HG03354 (cell line): ENCODE measurements at regions not wholly inside any gene's neighbourhood (a gene's known extent, or its start where the extent isn't known, plus 50 kb on each side); places are given as distances from the start of the nearest gene placed in this dataset.
"Not testable (repeated sequence)": the region's sequence is repeated elsewhere in the genome, so short reads cannot be mapped to it uniquely, and the experiment has no call there.

ENCODE experiments used
- ATAC-seq: cut with Tn5 transposase; IDR thresholded peaks from one replicate; pipeline ENCODE4 v1.9.1; 2021; ENCODE audit warnings: mild to moderate bottlenecking; ENCODE audit not compliant: unreplicated experiment, poor library complexity, severe bottlenecking

DNA sequence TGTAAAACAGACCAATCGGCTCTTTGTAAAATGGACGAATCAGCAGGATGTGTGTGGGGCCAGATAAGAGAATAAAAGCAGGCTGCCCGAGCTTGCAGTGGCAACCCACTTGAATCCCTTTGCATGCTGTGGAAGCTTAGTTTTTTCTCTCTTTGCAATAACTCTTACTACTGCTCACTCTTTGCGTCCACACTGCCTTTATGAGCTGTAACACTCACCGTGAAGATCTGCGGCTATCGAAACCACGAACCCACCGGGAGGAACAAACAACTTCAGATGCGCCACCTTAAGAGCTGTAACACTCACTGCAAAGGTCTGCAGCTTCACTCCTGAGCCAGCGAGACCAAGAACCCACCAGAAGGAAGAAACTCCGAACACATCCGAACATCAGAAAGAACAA lies 722.7 kb downstream of the DIAPH3 start:
- not testable (repeated sequence) for ATAC-seq

- no peak for ATAC-seq
These were observed 722.0 kb downstream of the DIAPH3 start for GRCh38 chr13:59441596-59442280.

GRCh38 chr13:59442461-59442860 lies 721.3 kb downstream of the DIAPH3 start:
- no peak for ATAC-seq

DNA sequence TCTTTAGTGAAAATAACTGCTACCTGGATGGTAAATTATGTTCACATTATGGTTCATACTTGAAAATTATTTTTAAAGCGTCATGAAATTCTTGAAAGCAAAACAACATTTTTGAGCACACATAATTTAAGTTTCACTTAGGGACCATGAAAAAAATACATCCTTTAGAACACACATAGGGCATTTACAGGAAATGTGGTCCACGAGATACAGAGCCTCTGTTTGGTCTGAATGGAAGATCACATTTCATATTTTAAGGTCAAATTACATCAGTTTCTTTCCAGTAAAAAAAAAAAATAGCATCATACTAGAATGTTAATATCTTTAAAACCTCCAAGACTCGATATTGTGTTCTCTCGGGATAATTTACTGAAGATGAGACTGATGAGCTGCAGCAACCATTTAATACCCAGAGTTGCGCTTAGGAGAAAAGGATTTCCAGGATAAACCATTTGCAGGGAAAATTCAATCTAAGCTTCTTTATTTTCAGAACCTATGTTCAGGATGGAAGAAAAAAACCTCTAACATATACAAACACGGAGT lies 720.7 kb downstream of the DIAPH3 start:
- ATAC-seq = no peak

GRCh38 chr13:59444210-59444857 lies 719.4 kb downstream of the DIAPH3 start:
- ATAC-seq = no peak

DNA sequence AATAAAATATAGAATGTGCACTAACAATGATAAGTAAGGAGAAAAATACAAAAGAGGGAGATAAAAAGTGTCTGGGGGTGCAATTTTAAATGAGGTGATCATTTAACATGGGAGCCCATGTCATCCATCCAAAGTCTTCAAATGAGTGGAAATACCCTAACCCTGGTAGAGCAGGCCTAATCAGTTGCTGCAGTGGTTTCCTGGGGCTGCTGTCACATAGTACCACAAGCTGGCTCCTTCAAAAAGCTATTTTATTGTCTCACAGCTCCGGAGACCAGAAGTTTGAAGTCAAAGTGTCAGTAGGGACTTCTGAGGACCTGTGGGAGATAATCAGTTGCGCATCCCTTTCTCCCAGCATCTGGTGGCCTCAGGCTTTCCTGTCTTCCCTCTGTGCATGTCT lies 717.9 kb downstream of the DIAPH3 start:
- no peak for ATAC-seq

DNA sequence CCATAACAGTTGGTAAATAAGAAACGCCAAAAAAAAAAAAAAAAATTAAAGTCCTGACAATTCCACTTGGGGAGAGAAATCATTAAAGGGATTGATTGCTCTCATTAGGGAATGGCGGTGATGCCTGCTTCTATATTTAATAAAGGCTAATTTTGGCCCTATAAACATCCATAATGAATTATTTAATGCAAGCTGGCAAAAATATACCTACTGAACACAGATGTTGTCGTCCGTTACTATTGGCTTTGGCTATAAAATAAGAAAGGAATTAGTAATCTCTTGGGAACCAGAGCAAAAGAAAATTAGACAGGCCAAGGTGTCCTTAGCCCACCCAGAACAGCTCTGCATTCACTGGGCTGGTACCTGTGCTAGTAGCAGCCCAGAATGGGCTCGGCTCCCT lies 717.3 kb downstream of the DIAPH3 start:
- ATAC-seq = no peak

- no peak for ATAC-seq
These were observed 716.7 kb downstream of the DIAPH3 start for GRCh38 chr13:59447031-59447430.

DNA sequence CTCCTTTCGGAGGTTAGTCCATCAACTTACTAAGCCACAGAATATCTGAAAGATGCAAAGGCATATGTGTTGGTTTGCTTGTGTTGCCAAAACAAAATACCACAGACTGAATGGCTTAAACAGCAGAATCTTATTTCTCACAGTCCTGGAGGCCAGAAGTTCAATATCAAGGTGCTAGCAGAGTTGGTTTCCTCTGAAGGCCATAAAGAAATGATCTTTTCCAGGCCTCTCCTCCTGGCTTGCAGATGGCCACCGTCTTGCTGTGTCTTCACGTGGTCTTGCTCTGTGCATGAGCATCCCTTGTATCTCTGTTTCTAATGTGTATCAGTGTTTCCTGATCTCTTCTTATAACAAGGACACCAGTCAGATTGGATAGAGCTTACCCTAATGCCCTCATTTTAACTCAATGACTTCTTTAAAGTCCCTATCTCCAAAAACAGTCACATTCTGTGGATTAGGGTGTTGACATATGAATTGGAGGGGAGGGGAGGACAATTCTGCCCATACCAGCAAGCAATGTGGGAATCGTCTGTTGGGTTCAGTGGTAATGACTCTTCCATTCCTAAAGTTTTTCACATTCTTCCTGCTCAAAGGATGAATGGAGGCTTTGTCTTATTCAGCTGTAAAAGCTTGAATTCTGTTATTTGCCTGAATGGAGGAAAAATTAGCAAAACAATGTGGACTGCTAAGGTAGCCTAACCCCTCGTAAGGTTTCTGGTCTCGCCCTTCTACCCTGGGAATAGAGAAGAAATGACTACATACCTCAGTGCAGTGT lies 715.7 kb downstream of the DIAPH3 start:
- no peak for ATAC-seq

DNA sequence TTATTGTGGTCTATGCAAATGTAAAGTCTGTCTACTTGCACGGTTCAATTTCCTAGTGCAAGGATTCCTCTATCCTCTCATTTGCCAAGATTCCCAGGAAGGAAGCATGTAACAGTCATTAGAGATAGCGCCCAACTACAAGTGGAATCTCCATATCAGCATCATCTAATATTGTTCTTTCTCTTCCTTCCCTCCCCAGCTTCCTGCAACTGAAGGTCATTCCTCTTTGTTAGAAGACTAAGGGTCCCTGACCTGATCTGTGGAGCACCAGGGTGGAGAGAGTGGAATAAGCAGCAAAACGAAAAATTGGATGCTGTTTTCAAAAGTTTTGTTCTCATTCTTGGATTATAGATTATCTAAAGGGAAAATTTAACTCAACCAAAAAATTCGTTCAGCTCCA lies 714.0 kb downstream of the DIAPH3 start:
- ATAC-seq = no peak

DNA sequence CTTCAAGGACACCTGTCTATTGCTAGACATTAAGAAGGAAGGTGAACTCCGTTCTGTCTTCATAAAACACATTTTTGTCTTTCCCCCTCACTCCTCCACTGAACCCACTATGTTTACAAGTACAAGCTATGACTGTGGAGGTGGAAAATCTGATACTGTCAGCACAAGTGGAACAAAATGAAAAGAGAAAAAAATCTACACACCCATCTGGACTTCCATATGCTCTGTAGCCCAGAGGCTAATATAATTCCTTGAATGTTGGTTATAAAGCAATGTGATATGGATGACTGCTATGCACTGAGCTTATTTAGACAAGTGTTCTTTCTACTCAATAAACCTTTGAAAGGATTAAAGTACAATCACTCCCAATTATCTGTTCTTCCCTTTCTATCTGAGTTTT lies 713.5 kb downstream of the DIAPH3 start:
- no peak for ATAC-seq

DNA sequence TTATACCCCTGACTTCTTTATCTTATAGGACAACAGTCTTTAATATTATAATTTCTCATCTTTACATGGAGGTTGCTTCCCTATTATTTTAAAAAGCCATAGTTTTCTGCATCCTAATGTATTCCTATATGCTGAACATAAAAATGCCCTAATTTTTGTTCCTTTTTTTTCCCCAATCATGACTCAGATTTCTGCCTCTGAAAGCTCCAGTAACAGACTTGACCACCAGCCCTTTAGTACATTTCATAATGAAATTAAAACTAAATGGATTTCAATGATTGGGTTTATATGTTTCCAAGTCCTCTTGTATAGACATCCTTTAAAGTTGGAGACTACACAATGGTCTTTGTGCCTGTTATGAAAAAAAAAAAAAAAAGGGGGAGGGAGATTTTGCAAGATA lies 712.5 kb downstream of the DIAPH3 start:
- no peak for ATAC-seq

DNA sequence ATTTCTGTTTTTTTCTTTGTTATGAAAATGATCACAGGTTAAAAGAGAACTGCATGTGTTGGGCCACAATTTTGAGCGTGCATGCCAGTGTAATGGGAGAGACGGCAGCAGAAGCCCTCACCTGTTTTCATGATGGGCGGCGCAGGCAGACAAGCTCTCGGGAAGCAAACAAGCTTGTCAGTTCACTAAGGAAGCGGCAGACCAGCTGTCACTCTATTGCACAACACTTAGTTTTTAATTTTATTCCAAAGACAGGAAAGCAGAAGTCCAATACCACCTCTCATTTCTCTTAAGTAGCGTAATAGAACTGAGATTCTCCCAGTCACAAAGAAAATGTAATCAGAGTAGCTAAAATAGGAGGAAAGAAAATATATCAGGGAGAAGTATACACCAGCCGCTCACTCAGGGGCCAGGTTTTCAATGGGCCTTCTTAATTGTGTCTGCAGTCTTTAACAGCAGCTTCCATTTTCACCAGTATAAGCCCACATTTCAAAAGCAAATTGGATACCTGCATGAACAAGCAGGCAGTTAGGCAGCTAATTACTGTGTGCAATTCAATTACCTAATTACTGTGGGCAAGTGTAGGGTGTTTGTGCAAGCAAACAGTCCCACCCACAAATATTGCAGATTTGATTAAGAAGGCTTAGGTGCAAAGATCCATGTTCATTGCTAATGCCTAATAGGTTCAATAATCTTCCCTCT lies 711.4 kb downstream of the DIAPH3 start:
- ATAC-seq = no peak

DNA sequence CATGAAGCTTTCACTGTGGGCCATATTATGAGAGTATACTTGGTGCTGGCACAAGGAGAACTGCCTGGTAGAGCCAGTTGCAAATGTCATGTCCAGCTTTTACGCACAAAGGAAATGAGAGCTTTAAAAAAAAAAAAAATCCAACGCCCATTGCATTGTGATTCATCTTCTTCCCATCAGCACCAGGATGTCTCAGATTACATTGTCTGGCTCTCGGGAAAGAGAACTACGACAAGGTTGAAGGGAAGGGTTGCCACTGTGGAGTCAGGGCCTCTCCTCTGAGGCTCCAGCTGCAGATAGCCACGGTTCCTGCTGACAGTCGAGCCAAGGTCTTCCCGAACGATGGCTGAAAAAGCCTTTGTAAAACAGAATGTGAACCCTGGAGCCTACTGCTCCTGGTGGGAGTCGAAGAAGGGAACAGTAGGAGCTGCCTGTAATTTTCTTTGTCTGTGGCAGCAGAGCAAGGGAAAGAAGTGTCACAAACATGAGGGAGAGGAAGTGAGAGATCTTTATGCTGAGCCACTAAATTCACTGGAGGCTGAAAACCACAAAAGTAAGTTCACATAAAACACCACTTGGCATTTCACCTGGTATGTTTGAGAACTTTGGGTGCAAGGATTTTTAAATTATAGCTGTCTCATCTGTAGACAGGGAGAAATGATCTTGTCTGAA lies 704.7 kb downstream of the DIAPH3 start:
- no peak for ATAC-seq

DNA sequence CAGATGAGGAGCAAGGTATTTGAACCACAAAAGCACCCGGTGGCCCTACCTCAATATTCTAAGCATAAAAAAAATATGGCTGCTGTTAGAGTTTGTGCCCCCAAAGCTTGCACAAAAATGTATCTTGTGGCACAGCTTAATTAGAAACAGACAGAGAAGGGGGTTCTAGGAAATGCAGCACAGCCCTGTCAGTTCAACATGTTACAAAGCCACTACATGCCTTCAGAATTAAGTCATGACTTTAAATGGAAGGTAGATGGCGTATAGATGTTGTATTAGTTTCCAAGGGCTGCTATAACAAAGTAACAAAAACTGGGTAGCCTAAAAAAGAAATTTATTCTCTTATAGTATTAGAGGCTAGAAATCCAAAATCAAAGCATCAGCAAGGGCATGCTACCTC lies 703.8 kb downstream of the DIAPH3 start:
- ATAC-seq = no peak

DNA sequence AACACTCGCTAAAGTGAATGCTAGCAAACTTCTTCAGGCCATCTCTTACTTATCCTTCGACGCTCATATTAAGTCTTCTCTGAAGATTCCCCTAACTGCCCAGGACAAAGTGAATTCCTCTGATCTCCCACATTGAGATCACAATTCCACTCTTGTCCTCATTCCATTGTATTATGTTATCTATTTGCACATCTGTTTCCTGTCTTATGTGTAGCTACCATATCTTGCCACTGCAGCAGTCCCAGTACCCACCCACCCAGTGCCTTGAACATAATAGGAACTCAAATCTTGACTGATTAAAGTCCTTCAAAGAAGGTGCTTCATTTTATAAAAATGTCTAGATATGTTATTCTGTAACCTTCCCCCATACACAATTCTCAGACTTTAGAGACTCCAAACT lies 702.3 kb downstream of the DIAPH3 start:
- no peak for ATAC-seq

DNA sequence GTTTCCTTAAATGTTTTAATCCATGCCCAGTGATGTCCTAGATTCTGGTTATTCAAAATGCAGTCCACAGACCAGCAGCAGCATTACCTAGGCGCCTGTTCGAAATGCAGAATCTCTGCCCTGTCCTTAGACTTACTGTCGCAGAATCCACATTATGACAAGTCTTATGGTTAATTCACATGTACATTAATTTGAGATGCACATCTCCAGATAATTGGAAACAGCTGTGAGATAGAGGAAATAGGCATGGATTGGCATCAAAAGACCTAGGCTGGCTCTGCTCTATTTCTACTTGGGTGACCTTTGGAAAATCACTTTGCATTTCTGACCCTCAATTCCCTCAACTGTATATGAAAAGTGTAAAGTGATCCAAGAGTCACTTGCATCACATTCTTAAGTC lies 700.7 kb downstream of the DIAPH3 start:
- no peak for ATAC-seq

DNA sequence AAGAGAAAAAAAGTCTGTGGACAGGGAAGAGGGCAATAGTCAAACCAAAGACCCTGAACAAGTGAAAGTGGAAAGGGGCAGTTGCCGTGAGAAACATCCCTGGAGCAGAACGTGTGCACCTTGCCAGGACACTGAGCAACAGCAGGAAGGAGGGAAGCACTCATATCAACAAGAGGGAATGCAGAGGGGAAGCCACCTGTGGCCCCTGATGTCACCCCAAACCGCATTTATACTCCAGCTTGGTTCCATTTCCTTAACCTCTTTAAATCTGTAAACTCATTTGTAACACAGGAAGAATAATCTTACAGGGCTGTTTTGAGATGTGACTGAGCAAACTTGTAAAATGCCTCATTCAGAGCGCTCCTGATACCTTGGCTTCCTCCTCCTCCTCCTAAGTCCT lies 698.8 kb downstream of the DIAPH3 start:
- no peak for ATAC-seq

GRCh38 chr13:59468396-59468795 lies 695.3 kb downstream of the DIAPH3 start:
- no peak for ATAC-seq

- no peak for ATAC-seq
These were observed 692.6 kb downstream of the DIAPH3 start for GRCh38 chr13:59471106-59471505.
